ENCODE measurements at regions not wholly inside any gene's neighbourhood (a gene's known extent, or its start where the extent isn't known, plus 50 kb on each side); places are given as distances from the start of the nearest gene placed in this dataset.

DNA sequence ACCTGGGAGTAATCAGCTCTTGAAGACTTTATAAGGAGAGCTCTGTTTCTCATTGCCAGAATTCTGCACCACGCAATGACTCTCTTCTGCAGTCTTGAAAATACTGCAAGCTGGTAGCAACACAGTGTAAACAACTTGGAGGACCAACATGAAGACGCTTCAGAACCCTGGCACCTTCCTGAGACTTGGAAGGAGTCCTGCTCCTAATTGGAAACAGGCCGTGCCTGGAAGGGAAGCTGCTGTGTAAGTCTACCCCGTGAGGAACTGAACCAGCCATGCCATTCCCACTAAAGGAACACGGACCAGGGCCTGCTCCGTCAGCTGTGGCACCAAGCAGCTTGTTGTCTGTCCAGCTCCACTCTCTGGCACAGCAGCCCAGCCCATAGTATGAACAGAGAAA, 171.1 kb downstream of the PAX3 start:
- Histone ChIP-seq H4K20me1 (ENCODE audit: insufficient read depth, low read length) (no peaks in the 10 kb centered on the region), H3K9me2 (ENCODE audit: low read depth, low read length) (no peaks in the 10 kb centered on the region), H3K9ac (ENCODE audit: low read length) (no peak overlapping the region), H3K4me1 (ENCODE audit: insufficient read depth, low read length, severe bottlenecking) (no peaks in the 10 kb centered on the region), H3K9me3 (ENCODE audit: low read length) (no peaks in the 10 kb centered on the region), H3K4me3 (ENCODE audit: low read depth, low read length, poor library complexity, severe bottlenecking) (no peak overlapping the region), H3K27me3 (ENCODE audit: insufficient read depth, low read length) (no peaks in the 10 kb centered on the region), H3F3A (ENCODE audit: insufficient read depth, low read length) (no peaks in the 10 kb centered on the region), H3K36me3 (ENCODE audit: insufficient read depth, low read length) (no peaks in the 10 kb centered on the region), H3K79me2 (ENCODE audit: insufficient read depth, low read length) (no peaks in the 10 kb centered on the region), H2AFZ (ENCODE audit: low read length) (no peak overlapping the region), H3K4me2 (ENCODE audit: low read length) (no peak overlapping the region), H3K27ac (ENCODE audit: low read depth, low read length, poor library complexity, severe bottlenecking) (no peak overlapping the region)
- TF ChIP-seq EZH2 (IDR thresholded peaks at IDR 0.05; ENCODE audit: borderline replicate concordance, low read length), result no peak
- TF ChIP-seq, protein P1, sequence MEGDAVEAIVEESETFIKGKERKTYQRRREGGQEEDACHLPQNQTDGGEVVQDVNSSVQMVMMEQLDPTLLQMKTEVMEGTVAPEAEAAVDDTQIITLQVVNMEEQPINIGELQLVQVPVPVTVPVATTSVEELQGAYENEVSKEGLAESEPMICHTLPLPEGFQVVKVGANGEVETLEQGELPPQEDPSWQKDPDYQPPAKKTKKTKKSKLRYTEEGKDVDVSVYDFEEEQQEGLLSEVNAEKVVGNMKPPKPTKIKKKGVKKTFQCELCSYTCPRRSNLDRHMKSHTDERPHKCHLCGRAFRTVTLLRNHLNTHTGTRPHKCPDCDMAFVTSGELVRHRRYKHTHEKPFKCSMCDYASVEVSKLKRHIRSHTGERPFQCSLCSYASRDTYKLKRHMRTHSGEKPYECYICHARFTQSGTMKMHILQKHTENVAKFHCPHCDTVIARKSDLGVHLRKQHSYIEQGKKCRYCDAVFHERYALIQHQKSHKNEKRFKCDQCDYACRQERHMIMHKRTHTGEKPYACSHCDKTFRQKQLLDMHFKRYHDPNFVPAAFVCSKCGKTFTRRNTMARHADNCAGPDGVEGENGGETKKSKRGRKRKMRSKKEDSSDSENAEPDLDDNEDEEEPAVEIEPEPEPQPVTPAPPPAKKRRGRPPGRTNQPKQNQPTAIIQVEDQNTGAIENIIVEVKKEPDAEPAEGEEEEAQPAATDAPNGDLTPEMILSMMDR (IDR thresholded peaks at IDR 0.05; ENCODE audit: low read length), result no peak

DNA sequence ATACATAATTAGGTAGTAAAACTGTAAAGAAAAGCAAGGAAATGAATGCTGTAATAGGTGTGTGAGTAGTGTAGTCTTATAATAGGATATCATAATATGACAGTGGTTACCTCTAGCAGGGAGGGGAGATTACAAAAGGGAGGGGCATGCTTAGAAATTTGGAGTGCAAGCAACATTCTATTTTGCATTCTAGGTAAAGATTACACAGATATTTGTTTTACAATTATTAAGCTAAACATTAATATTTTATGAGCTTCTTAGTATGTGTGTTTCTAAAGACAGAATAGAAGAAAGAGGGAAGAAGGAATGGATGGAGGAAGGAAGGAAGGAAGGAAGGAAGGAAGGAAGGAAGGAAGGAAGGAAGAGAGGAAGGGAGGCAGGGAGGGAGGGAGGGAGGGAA, 177.9 kb downstream of the PAX3 start:
- H2AFZ ChIP-seq (ENCODE audit: low read length), result no peak overlapping the region
- no peak overlapping the region for H3K27ac ChIP-seq (ENCODE audit: low read depth, low read length, poor library complexity, severe bottlenecking)
- H3F3A ChIP-seq (ENCODE audit: insufficient read depth, low read length), result no peaks in the 10 kb centered on the region
- H3K4me1 ChIP-seq (ENCODE audit: insufficient read depth, low read length, severe bottlenecking), result no peaks in the 10 kb centered on the region
- H3K36me3 ChIP-seq (ENCODE audit: insufficient read depth, low read length), result no peaks in the 10 kb centered on the region
- no peak overlapping the region for H3K4me2 ChIP-seq (ENCODE audit: low read length)
- no peaks in the 10 kb centered on the region for H3K9me2 ChIP-seq (ENCODE audit: low read depth, low read length)
- no peaks in the 10 kb centered on the region for H3K9me3 ChIP-seq (ENCODE audit: low read length)
- H3K27me3 ChIP-seq (ENCODE audit: insufficient read depth, low read length), result no peaks in the 10 kb centered on the region; the same call in 1 of the 2 replicates
- H3K79me2 ChIP-seq (ENCODE audit: insufficient read depth, low read length), result no peaks in the 10 kb centered on the region
- H3K9ac ChIP-seq (ENCODE audit: low read length), result no peak overlapping the region
- TF ChIP-seq, protein P1 (IDR thresholded peaks at IDR 0.05; ENCODE audit: low read length), result no peak
- TF ChIP-seq EZH2 (IDR thresholded peaks at IDR 0.05; ENCODE audit: borderline replicate concordance, low read length), result no peak
- no peaks in the 10 kb centered on the region for H4K20me1 ChIP-seq (ENCODE audit: insufficient read depth, low read length)
- H3K4me3 ChIP-seq (ENCODE audit: low read depth, low read length, poor library complexity, severe bottlenecking), result no peak overlapping the region

DNA sequence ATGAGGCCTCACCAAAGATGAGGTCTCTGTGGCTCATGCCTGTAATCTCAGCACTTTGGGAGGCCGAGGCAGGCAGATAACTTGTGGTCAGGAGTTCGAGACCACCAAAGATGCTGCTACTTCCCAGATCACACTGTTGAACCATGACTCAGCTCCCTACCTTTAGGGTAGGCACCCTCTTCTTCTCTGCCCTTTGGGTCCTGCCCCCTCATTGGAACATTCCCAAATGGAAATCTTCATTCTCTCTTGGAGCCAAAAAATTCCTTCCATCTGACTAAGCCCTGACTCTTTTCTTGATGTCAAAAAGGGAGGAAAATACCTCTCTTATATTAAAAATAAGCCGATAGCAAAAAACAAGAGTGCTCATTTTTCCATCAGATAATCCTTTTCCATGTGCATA, 183.5 kb downstream of the PAX3 start:
- Histone ChIP-seq H3K4me2 (ENCODE audit: low read length) (no peak overlapping the region), H3K9me2 (ENCODE audit: low read depth, low read length) (no peaks in the 10 kb centered on the region), H4K20me1 (ENCODE audit: insufficient read depth, low read length) (no peaks in the 10 kb centered on the region), H3K4me3 (ENCODE audit: low read depth, low read length, poor library complexity, severe bottlenecking) (no peak overlapping the region), H3K27ac (ENCODE audit: low read depth, low read length, poor library complexity, severe bottlenecking) (no peak overlapping the region), H3F3A (ENCODE audit: insufficient read depth, low read length) (no peaks in the 10 kb centered on the region), H3K9me3 (ENCODE audit: low read length) (no peaks in the 10 kb centered on the region), H3K36me3 (ENCODE audit: insufficient read depth, low read length) (no peaks in the 10 kb centered on the region), H3K9ac (ENCODE audit: low read length) (no peak overlapping the region), H3K27me3 (ENCODE audit: insufficient read depth, low read length) (no peaks in the 10 kb centered on the region), H3K79me2 (ENCODE audit: insufficient read depth, low read length) (no peaks in the 10 kb centered on the region), H2AFZ (ENCODE audit: low read length) (no peak overlapping the region), H3K4me1 (ENCODE audit: insufficient read depth, low read length, severe bottlenecking) (no peaks in the 10 kb centered on the region)
- TF ChIP-seq EZH2 (IDR thresholded peaks at IDR 0.05; ENCODE audit: borderline replicate concordance, low read length), result no peak
- TF ChIP-seq, protein P1 (IDR thresholded peaks at IDR 0.05; ENCODE audit: low read length), result no peak
